Prostate gland (tissue), 2 donors: ENCODE measurements at regions not wholly inside any gene's neighbourhood (a gene's known extent, or its start where the extent isn't known, plus 50 kb on each side); places are given as distances from the start of the nearest gene placed in this dataset.

Experiments
- CTCF ChIP-seq, 4 experiments: fragments of 200-600 bp in 2 of 4; fragments of 450-650 bp in 2 of 4; sonication (generic) in 2 of 4; IDR thresholded peaks; 1 replicate in 3 of 4; 2 replicates in 1 of 4; pipeline ENCODE4 v1.5.1; 2016 to 2019; ENCODE audit warnings: antibody characterized with exemption in 4 of 4, mild to moderate bottlenecking in 2 of 4, moderate library complexity in 2 of 4
- POLR2A ChIP-seq: fragments of 450-650 bp; IDR thresholded peaks from one replicate; pipeline ENCODE4 v1.6.1; 2016; ENCODE audit warnings: antibody characterized with exemption, mild to moderate bottlenecking
- POLR2AphosphoS5 ChIP-seq: sonication (generic); formaldehyde crosslinking; IDR thresholded peaks from one replicate; pipeline ENCODE4 v1.6.1; 2017; ENCODE audit warnings: antibody characterized with exemption

- TF ChIP-seq CTCF (IDR thresholded peaks at IDR 0.05) (no peak), POLR2AphosphoS5 (no peak), POLR2A (no peak)
Measured at GRCh38 chr1:31523769-31524168, 52.5 kb upstream of the TINAGL1 start.
